Progenitor cell of endocrine pancreas (in vitro differentiated cells): ENCODE measurements at regions not wholly inside any gene's neighbourhood (a gene's known extent, or its start where the extent isn't known, plus 50 kb on each side); places are given as distances from the start of the nearest gene placed in this dataset.

Source experiments
- DNase-seq: peaks from one replicate; pipeline ENCODE4 v3.0.0; 2021; ENCODE audit warnings: low spot score; ENCODE audit not compliant: unreplicated experiment
- H3K27ac Mint-ChIP-seq: 2 replicates; pipeline ENCODE4 v1.8.0; 2021; ENCODE audit warnings: mild to moderate bottlenecking, moderate library complexity, mixed read lengths
- H3K27me3 Mint-ChIP-seq: 2 replicates; pipeline ENCODE4 v1.8.0; 2021; ENCODE audit warnings: mixed read lengths
- H3K36me3 Mint-ChIP-seq: 2 replicates; pipeline ENCODE4 v1.8.0; 2022; ENCODE audit warnings: mixed read lengths; ENCODE audit not compliant: insufficient read depth
- H3K4me1 Mint-ChIP-seq: 2 replicates; pipeline ENCODE4 v1.8.0; 2021; ENCODE audit warnings: low read depth, mixed read lengths
- H3K4me3 Mint-ChIP-seq: 2 replicates; pipeline ENCODE4 v1.8.0; 2021; ENCODE audit warnings: low read depth, mild to moderate bottlenecking, moderate library complexity, mixed read lengths
- H3K9me3 Mint-ChIP-seq: 2 replicates; pipeline ENCODE4 v1.8.0; 2021; ENCODE audit warnings: low read depth, mixed read lengths
- CTCF ChIP-seq: fragments of 200-600 bp; sonication (generic); IDR thresholded peaks from one replicate; pipeline ENCODE4 v1.5.0; 2021; ENCODE audit warnings: antibody characterized with exemption, mild to moderate bottlenecking; ENCODE audit not compliant: unreplicated experiment

DNA sequence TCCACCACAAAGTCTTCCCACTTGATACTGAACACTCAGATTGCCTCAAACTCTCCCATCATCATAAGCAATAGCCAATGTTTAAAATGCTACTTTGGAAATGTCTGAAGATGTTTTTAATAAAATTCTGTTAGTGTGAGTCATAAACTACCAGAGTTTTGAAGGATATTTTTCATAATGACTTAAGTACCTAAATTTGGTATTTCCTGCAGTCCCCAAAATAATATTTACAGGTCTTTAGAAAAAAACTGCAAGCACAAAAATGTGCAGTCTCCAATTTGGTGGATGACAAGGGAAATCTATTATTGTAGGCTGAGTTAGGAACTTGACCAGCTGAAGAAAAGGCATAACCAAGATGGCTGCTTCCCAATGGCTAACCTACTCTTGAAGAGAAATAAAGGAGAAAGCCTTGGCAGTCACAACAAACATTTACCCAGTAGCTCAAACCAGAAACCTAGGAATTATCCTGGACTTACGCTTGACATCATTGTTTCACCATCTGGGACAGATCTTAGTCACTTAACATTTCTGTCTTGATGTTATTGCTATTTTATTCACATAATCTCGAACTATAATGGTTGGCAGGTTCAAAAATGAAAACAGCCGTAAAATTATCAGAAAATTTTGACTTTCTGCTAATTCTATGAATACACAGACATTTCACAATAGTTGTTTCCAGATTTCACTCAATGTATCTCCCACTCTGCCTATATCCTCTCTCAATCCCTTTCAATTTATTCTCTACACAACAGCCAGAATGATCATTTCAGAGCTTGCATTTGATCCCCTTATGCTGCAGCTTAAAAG is 111.2 kb upstream of the STEAP1B start:
- H3K9me3 Mint-ChIP-seq: no peaks in the 10 kb centered on the region
- no peak for TF ChIP-seq CTCF
- H3K36me3 Mint-ChIP-seq: no peaks in the 10 kb centered on the region
- H3K27me3 Mint-ChIP-seq: no peaks in the 10 kb centered on the region
- H3K4me1 Mint-ChIP-seq: no peaks in the 10 kb centered on the region
- H3K4me3 Mint-ChIP-seq: no peak overlapping the region
- no peak overlapping the region for H3K27ac Mint-ChIP-seq
- DNase-seq: no peak

DNA sequence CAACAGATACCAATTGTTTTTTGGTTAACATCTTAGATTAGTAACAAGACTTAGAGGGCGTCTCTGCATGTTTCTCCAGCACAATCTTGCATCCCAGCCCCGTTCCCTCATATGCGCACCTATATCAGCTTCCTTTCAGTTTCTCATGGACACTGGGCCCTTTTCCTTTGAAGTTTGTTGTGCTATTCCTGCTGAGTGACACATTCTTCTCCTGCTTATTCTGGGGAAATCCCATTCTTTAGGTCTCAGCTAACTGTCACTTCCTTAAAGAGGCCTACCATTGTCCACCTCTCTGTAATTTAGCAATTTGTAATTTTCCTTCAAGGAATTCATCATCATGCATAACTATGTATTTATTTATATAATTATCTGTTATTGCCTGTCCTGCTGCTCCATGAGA is 110.3 kb upstream of the STEAP1B start:
- no peak overlapping the region for H3K4me3 Mint-ChIP-seq
- H3K9me3 Mint-ChIP-seq: no peaks in the 10 kb centered on the region
- H3K27ac Mint-ChIP-seq: no peak overlapping the region
- DNase-seq: no peak
- H3K27me3 Mint-ChIP-seq: no peaks in the 10 kb centered on the region
- TF ChIP-seq CTCF: no peak
- no peaks in the 10 kb centered on the region for H3K36me3 Mint-ChIP-seq
- H3K4me1 Mint-ChIP-seq: no peaks in the 10 kb centered on the region

DNA sequence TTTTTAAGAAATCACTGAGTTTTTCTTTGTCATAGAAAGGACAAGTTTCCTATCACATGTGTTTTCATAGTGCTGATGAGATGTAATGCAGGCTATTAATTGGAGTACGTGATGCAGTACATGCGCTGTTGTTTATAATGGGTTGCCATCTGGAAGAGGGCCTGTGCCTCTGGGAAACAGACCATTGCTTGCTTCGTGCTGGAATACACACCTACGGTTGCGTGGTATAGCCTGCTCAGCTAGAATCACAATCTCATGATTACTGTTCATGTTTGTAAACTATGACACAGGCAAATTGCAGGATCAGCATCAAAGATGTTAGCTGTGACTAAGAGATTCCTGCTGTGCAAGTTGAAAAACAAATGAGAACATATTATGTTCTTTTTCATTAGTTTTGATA is 107.2 kb upstream of the STEAP1B start:
- DNase-seq: no peak
- H3K27me3 Mint-ChIP-seq: peaks cover 4% of the 10 kb centered on the region
- no peaks in the 10 kb centered on the region for H3K4me1 Mint-ChIP-seq
- no peaks in the 10 kb centered on the region for H3K36me3 Mint-ChIP-seq
- H3K4me3 Mint-ChIP-seq: no peak overlapping the region
- no peak overlapping the region for H3K27ac Mint-ChIP-seq
- no peaks in the 10 kb centered on the region for H3K9me3 Mint-ChIP-seq
- no peak for TF ChIP-seq CTCF

- H3K9me3 Mint-ChIP-seq: no peaks in the 10 kb centered on the region
- H3K4me3 Mint-ChIP-seq: no peak overlapping the region
- no peak for DNase-seq
- H3K36me3 Mint-ChIP-seq: no peaks in the 10 kb centered on the region
- no peak overlapping the region for H3K27ac Mint-ChIP-seq
- TF ChIP-seq CTCF: no peak
- peaks cover 6% of the 10 kb centered on the region for H3K4me1 Mint-ChIP-seq
- peaks cover 4% of the 10 kb centered on the region for H3K27me3 Mint-ChIP-seq
Observed at GRCh38 chr7:22604246-22604645, 104.3 kb upstream of the STEAP1B start.

DNA sequence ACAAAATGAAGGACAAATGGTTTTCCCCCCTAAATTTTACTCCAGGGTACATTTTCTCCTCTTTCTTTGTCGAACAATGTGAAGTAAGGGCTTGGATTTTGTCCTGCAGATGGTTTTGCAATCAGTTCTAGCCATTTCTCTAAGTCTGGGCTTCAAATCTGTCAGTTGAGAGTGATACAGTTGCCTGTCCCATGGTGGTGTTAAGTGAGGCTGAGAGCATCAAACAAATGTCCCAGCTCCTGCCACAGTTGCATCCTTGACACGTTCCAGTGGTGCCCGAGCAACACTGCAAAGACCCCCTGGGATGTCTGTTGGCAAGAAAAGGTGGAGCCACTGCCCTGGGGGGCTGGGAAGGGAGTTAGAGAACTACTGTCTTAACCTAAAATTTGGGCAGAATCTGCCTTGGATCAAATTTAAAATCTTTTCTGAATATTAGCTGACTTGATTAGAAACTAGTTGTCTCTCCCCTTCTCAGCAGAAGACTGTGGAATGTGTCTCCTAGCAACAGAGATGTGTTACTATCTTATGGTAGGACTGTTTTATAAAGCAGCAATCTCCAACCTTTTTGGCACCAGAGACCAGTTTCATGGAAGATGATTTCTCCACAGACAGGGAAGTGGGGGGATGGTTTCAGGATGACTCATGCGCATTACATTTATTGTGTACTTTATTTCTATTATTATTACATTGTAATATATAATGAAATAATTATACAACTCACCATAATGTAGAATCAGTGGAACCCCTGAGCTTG is 102.0 kb upstream of the STEAP1B start:
- Mint-ChIP-seq H3K27ac (no peak overlapping the region), H3K27me3 (peaks cover 4% of the 10 kb centered on the region), H3K9me3 (no peaks in the 10 kb centered on the region), H3K4me3 (no peak overlapping the region), H3K4me1 (peaks cover 6% of the 10 kb centered on the region), H3K36me3 (no peaks in the 10 kb centered on the region)
- no peak for TF ChIP-seq CTCF
- no peak for DNase-seq
